HL-60 (cell line): ENCODE measurements at regions not wholly inside any gene's neighbourhood (a gene's known extent, or its start where the extent isn't known, plus 50 kb on each side); places are given as distances from the start of the nearest gene placed in this dataset.

Experiments used
- DNase-seq, 2 experiments: peaks; one replicate each; pipeline ENCODE4 v3.0.0-alpha.2; 2010 to 2020; ENCODE audit warnings: low read depth in 1 of 2, low spot score in 1 of 2
- H3K27ac ChIP-seq: fragments of 250-450 bp; sonication (Bioruptor Pico); replicated peaks from 2 replicates; pipeline ENCODE4 v1.5.1; 2020; ENCODE audit warnings: mild to moderate bottlenecking, moderate library complexity
- H3K27me3 ChIP-seq: fragments of 250-450 bp; sonication (Bioruptor Pico); 2 replicates; pipeline ENCODE4 v1.5.1; 2021; ENCODE audit warnings: mild to moderate bottlenecking, moderate library complexity; ENCODE audit not compliant: insufficient read depth, poor library complexity, severe bottlenecking
- H3K4me3 ChIP-seq: replicated peaks from 2 replicates; pipeline ENCODE4 v1.5.1; 2011; ENCODE audit warnings: mild to moderate bottlenecking, control low read depth, low read length; ENCODE audit not compliant: insufficient read depth
- GABPA ChIP-seq: IDR thresholded peaks from 2 replicates; pipeline ENCODE4 v1.6.1; 2012; ENCODE audit warnings: low read depth
- POLR2AphosphoS5 ChIP-seq: IDR thresholded peaks from 2 replicates; pipeline ENCODE4 v1.6.1; 2012; ENCODE audit warnings: low read depth
- SPI1 ChIP-seq: IDR thresholded peaks from 2 replicates; pipeline ENCODE4 v1.6.1; 2012; ENCODE audit warnings: low read depth, mild to moderate bottlenecking, borderline replicate concordance
- TF ChIP-seq, protein P1 (sequence below): IDR thresholded peaks from 2 replicates; pipeline ENCODE4 v1.6.1; 2012; ENCODE audit warnings: low read depth; ENCODE audit not compliant: insufficient replicate concordance
- TF ChIP-seq, protein P2 (sequence below): IDR thresholded peaks from one replicate; pipeline ENCODE4 v1.5.1; 2011; ENCODE audit warnings: low read length, control low read depth, inconsistent platforms; ENCODE audit not compliant: insufficient read depth

DNA sequence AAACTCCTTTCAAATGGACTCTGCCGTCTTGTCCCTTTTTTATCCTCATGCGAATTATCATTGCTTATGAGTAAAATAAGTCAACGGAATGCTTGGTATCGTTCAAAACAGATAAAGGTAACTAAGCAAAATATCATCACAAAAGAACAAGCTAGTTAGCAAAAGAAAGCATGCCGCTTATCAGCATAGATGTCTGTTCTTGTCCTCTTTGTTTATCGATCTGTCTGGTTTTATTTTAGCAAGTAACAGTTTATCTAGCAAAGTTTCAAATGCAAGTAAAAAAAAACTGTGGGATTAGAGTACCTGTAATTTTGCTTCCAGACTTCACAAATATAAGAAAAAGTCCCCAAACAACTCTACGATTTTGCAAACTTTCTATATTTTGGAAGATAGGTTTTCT lies 561.5 kb downstream of the USP25 start:
- TF ChIP-seq GABPA (no peak), POLR2AphosphoS5 (no peak), SPI1 (no peak)
- TF ChIP-seq, protein P1, sequence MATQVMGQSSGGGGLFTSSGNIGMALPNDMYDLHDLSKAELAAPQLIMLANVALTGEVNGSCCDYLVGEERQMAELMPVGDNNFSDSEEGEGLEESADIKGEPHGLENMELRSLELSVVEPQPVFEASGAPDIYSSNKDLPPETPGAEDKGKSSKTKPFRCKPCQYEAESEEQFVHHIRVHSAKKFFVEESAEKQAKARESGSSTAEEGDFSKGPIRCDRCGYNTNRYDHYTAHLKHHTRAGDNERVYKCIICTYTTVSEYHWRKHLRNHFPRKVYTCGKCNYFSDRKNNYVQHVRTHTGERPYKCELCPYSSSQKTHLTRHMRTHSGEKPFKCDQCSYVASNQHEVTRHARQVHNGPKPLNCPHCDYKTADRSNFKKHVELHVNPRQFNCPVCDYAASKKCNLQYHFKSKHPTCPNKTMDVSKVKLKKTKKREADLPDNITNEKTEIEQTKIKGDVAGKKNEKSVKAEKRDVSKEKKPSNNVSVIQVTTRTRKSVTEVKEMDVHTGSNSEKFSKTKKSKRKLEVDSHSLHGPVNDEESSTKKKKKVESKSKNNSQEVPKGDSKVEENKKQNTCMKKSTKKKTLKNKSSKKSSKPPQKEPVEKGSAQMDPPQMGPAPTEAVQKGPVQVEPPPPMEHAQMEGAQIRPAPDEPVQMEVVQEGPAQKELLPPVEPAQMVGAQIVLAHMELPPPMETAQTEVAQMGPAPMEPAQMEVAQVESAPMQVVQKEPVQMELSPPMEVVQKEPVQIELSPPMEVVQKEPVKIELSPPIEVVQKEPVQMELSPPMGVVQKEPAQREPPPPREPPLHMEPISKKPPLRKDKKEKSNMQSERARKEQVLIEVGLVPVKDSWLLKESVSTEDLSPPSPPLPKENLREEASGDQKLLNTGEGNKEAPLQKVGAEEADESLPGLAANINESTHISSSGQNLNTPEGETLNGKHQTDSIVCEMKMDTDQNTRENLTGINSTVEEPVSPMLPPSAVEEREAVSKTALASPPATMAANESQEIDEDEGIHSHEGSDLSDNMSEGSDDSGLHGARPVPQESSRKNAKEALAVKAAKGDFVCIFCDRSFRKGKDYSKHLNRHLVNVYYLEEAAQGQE = no peak
- TF ChIP-seq, protein P2, sequence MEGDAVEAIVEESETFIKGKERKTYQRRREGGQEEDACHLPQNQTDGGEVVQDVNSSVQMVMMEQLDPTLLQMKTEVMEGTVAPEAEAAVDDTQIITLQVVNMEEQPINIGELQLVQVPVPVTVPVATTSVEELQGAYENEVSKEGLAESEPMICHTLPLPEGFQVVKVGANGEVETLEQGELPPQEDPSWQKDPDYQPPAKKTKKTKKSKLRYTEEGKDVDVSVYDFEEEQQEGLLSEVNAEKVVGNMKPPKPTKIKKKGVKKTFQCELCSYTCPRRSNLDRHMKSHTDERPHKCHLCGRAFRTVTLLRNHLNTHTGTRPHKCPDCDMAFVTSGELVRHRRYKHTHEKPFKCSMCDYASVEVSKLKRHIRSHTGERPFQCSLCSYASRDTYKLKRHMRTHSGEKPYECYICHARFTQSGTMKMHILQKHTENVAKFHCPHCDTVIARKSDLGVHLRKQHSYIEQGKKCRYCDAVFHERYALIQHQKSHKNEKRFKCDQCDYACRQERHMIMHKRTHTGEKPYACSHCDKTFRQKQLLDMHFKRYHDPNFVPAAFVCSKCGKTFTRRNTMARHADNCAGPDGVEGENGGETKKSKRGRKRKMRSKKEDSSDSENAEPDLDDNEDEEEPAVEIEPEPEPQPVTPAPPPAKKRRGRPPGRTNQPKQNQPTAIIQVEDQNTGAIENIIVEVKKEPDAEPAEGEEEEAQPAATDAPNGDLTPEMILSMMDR = no peak
- no peak for DNase-seq
- H3K27me3 ChIP-seq = no peaks in the 10 kb centered on the region

DNA sequence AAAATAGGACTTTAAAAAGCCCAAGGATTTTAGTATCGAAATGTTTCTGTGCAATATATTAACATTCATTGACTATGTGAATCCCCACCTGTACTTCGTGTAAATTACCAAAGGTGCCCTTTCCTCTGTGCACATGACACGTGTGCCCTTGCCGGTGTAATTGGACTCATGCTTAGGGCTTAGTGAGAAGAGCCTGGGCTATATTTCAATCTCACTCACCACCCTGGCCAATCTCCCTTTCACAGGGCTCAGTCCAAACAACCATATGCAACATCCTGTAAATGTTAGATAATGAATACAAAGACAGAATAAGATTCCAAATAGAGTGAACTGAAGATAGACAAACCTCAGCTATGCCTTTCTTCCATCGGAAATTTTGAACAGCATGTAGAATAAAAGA lies 564.3 kb downstream of the USP25 start:
- TF ChIP-seq POLR2AphosphoS5 (no peak), SPI1 (no peak), GABPA (no peak)
- TF ChIP-seq, protein P2 = no peak
- TF ChIP-seq, protein P1 = no peak
- no peak overlapping the region for H3K27ac ChIP-seq
- DNase-seq = no peak
- no peak overlapping the region for H3K4me3 ChIP-seq
- H3K27me3 ChIP-seq = no peaks in the 10 kb centered on the region

More for the DNA sequence above, 561.5 kb downstream of the USP25 start:
- no peak overlapping the region for H3K4me3 ChIP-seq
- no peak overlapping the region for H3K27ac ChIP-seq

DNA sequence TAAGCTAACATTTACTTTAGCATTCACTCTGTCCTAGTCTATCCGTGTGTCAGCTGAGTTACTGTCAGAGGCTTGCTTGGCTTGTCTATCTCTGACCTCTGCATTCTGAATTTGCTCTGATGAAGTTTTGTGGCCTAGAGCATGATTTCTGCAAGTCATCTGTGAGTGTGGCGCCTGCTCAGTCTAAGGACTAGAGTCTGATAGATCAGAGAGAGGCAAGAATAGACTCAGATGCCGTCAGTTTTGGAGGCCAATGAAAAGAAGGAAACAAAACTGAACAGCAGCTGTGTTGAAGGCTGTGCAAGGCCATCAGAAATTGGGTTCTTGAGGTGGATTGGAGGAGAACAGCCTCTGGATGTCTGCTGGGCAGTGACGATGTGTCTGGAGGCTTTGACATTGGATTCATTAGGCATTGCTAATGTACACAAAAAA lies 573.1 kb downstream of the USP25 start:
- no peaks in the 10 kb centered on the region for H3K27me3 ChIP-seq
- no peak overlapping the region for H3K4me3 ChIP-seq
- DNase-seq = no peak
- TF ChIP-seq, protein P2 = no peak
- TF ChIP-seq, protein P1 = no peak
- no peak for TF ChIP-seq POLR2AphosphoS5
- TF ChIP-seq GABPA = no peak
- TF ChIP-seq SPI1 = no peak
- H3K27ac ChIP-seq = no peak overlapping the region
